ENCODE measurements at regions not wholly inside any gene's neighbourhood (a gene's known extent, or its start where the extent isn't known, plus 50 kb on each side); places are given as distances from the start of the nearest gene placed in this dataset.

DNA sequence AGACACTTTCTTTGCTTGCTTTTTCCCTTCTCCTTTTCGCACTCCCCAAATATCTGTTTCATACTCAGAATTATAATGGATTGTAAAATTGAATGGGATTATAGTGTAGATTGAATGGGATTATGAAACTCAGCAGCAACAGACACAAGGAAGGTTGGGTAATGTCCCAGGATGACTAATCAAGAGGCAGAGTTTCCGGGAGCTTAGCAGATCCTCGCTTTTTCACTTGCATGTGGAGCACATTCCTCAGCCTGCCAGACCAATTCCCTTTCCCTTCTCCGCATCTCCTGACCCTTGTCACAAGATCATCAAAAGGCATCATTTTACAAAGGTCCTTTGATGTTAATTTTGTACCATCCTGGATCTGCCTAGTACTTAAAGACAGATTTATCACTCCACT is 55.1 kb upstream of the SLC1A1 start:
- ChIA-PET SMC1A (ENCODE audit: uncharacterized antibody, unreplicated experiment) (interaction anchor here (1.1 kb wide), 1 partner anchor 9 kb away, joined by 4 read pairs; no protein-coding TSS in a partner anchor), POLR2A (interaction anchor here (0.5 kb wide), 1 partner anchor 83 kb away, joined by 8 read pairs; no protein-coding TSS in a partner anchor), RAD21 (ENCODE audit: unreplicated experiment) (no interaction called here), CTCF (interaction anchor here (0.6 to 2.1 kb wide), 5 partner anchors 10 to 114 kb away, joined by 3 to 6 read pairs (median 3); no protein-coding TSS in a partner anchor)
- Histone ChIP-seq H3K4me1 (ENCODE audit: control insufficient read depth, insufficient read depth, low read length) (peaks cover 8% of the 10 kb centered on the region), H2AFZ (ENCODE audit: control insufficient read depth, low read depth, low read length) (no peak overlapping the region), H3K27me3 (replicated peaks in 1 of 2; ENCODE audit: control insufficient read depth in 2 of 2, insufficient read depth in 2 of 2, low read length in 1 of 2) (no peaks in the 10 kb centered on the region), H4K20me1 (ENCODE audit: control insufficient read depth, insufficient read depth) (no peaks in the 10 kb centered on the region), H3K9me3 (replicated peaks; ENCODE audit: control insufficient read depth, insufficient read depth, low read length) (no peaks in the 10 kb centered on the region; the same call in none of the 3 replicates), H3K4me3 (no peak overlapping the region), H3K36me3 (ENCODE audit: control insufficient read depth in 2 of 2, insufficient read depth in 2 of 2, low read length in 1 of 2) (no peaks in the 10 kb centered on the region), H3K4me2 (ENCODE audit: control insufficient read depth, insufficient read depth) (no peak overlapping the region), H3K27ac (ENCODE audit: control insufficient read depth, insufficient read depth) (no peak overlapping the region), H3K9ac (ENCODE audit: control insufficient read depth, insufficient read depth, low read length) (no peak overlapping the region), H3K79me2 (ENCODE audit: control insufficient read depth, insufficient read depth, low read length) (no peaks in the 10 kb centered on the region)
- intact Hi-C loops (cut with micrococcal nuclease; ENCODE audit: unreplicated experiment), result no loop called here
- FAIRE-seq, result no peak
- in situ Hi-C loops (cut with MboI), result no loop called here
- DNase-seq (ENCODE audit: low read depth, low spot score), result no peak
- ATAC-seq, result no peak
- 94% methylated on average over 4 of the region's 4 CpGs for WGBS (ENCODE audit: insufficient coverage, insufficient replicate concordance, low lambda C conversion rate, missing lambda C conversion rate)
- BruUV-seq (replicated peaks), result no TSS peak
- TF ChIP-seq MTA2 (IDR thresholded peaks at IDR 0.05; ENCODE audit: low read depth) (no peak), PAX5 (IDR thresholded peaks at IDR 0.05; ENCODE audit: borderline replicate concordance, low read depth, low read length) (no peak)

DNA sequence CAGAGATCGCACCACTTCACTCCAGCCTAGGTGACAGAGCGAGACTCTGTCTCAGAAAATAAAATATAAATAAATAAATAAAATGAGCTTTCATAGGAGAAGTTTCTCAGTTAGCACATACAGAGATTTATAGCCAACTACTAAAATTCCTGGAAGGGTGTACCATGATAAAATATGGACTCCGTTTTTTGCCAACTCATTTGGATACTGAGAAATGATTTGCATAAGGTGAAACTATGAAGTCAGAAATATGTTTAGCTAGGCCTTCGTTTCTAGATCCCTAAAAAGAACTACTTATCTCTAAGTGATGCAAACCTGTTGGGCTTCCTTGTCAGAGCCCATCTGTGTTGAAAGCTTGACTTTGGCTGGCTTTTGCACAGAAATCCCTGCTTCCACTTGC is 56.9 kb upstream of the SLC1A1 start:
- RAD21 ChIA-PET (ENCODE audit: unreplicated experiment), result interaction anchor here (1.4 kb wide), 1 partner anchor 8 kb away, joined by 4 read pairs; no protein-coding TSS in a partner anchor
- in situ Hi-C loops (cut with MboI), result no loop called here
- TF ChIP-seq IRF4 (IDR thresholded peaks at IDR 0.05; ENCODE audit: low read depth, low read length), result peak; percentile 29; the same call in 1 of the 2 replicates
- no peak for TF ChIP-seq KAT2A (conservative IDR thresholded peaks at IDR 0.05; ENCODE audit: control insufficient read depth, low read depth, low read length)
- no peak for TF ChIP-seq TCF12 (IDR thresholded peaks at IDR 0.05; ENCODE audit: low read depth, low read length)
- TF ChIP-seq NFIC (IDR thresholded peaks at IDR 0.05; ENCODE audit: low read depth, low read length), result peak; percentile 54; the same call in 1 of the 2 replicates
- TF ChIP-seq SP1 (IDR thresholded peaks at IDR 0.05; ENCODE audit: low read depth, low read length), result no peak
- TF ChIP-seq WRNIP1 (IDR thresholded peaks at IDR 0.05; ENCODE audit: borderline replicate concordance, low read depth, low read length), result no peak
- no peak for TF ChIP-seq EED (IDR thresholded peaks at IDR 0.05; ENCODE audit: low read depth)
- no peak for TF ChIP-seq TBL1XR1 (IDR thresholded peaks at IDR 0.05; ENCODE audit: low read depth, low read length)
- no peak for TF ChIP-seq SUZ12 (IDR thresholded peaks at IDR 0.05; ENCODE audit: unreplicated experiment)
- TF ChIP-seq POU2F2 (IDR thresholded peaks at IDR 0.05; ENCODE audit: borderline replicate concordance, low read depth, low read length), result peak; percentile 56; the same call in 1 of the 3 replicates
- TF ChIP-seq HDGF (IDR thresholded peaks at IDR 0.05), result no peak
- TF ChIP-seq LARP7 (IDR thresholded peaks at IDR 0.05), result no peak
- TF ChIP-seq ZNF384 (IDR thresholded peaks at IDR 0.05; ENCODE audit: borderline replicate concordance, low read depth, low read length), result no peak
- peak; percentile 77; the same call in 1 of the 2 replicates for TF ChIP-seq MEF2A (IDR thresholded peaks at IDR 0.05; ENCODE audit: insufficient read depth, low read depth, low read length)
- no peak for TF ChIP-seq GATAD2B (conservative IDR thresholded peaks at IDR 0.05; ENCODE audit: low read depth)
- TF ChIP-seq BCL11A (IDR thresholded peaks at IDR 0.05; ENCODE audit: low read depth, low read length), result no peak
- TF ChIP-seq, protein P1, sequence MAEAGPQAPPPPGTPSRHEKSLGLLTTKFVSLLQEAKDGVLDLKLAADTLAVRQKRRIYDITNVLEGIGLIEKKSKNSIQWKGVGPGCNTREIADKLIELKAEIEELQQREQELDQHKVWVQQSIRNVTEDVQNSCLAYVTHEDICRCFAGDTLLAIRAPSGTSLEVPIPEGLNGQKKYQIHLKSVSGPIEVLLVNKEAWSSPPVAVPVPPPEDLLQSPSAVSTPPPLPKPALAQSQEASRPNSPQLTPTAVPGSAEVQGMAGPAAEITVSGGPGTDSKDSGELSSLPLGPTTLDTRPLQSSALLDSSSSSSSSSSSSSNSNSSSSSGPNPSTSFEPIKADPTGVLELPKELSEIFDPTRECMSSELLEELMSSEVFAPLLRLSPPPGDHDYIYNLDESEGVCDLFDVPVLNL (IDR thresholded peaks at IDR 0.05; ENCODE audit: low read depth, low read length), result no peak

More for the DNA sequence above, 56.9 kb upstream of the SLC1A1 start:
- Histone ChIP-seq H3K27me3 (replicated peaks in 1 of 2; ENCODE audit: control insufficient read depth in 2 of 2, insufficient read depth in 2 of 2, low read length in 1 of 2) (no peaks in the 10 kb centered on the region), H4K20me1 (ENCODE audit: control insufficient read depth, insufficient read depth) (no peaks in the 10 kb centered on the region), H3K4me1 (ENCODE audit: control insufficient read depth, insufficient read depth, low read length) (peaks cover 8% of the 10 kb centered on the region), H3K4me3 (no peak overlapping the region), H2AFZ (ENCODE audit: control insufficient read depth, low read depth, low read length) (no peak overlapping the region), H3K79me2 (ENCODE audit: control insufficient read depth, insufficient read depth, low read length) (no peaks in the 10 kb centered on the region), H3K27ac (ENCODE audit: control insufficient read depth, insufficient read depth) (no peak overlapping the region), H3K9ac (ENCODE audit: control insufficient read depth, insufficient read depth, low read length) (no peak overlapping the region), H3K4me2 (ENCODE audit: control insufficient read depth, insufficient read depth) (no peak overlapping the region), H3K36me3 (ENCODE audit: control insufficient read depth in 2 of 2, insufficient read depth in 2 of 2, low read length in 1 of 2) (no peaks in the 10 kb centered on the region), H3K9me3 (replicated peaks; ENCODE audit: control insufficient read depth, insufficient read depth, low read length) (no peaks in the 10 kb centered on the region; the same call in 2 of the 3 replicates)
- SMC1A ChIA-PET (ENCODE audit: uncharacterized antibody, unreplicated experiment), result interaction anchor here (0.6 to 1.4 kb wide), 7 partner anchors 10 to 210 kb away, joined by 3 to 6 read pairs (median 4); no protein-coding TSS in a partner anchor
- POLR2A ChIA-PET, result interaction anchor here (0.7 kb wide), 1 partner anchor 9 kb away, joined by 3 read pairs; no protein-coding TSS in a partner anchor
- intact Hi-C loops (cut with micrococcal nuclease; ENCODE audit: unreplicated experiment), result no loop called here
- ATAC-seq, result peak; percentile 84
- CTCF ChIA-PET, result interaction anchor here (1.2 kb wide), 2 partner anchors 11 to 118 kb away, joined by 3 to 4 read pairs; no protein-coding TSS in a partner anchor
- WGBS (ENCODE audit: insufficient coverage, insufficient replicate concordance, low lambda C conversion rate, missing lambda C conversion rate), result 51% methylated on average over 4 of the region's 4 CpGs
- BruUV-seq (replicated peaks), result no TSS peak
- FAIRE-seq, result no peak
- no peak for DNase-seq (ENCODE audit: low read depth, low spot score)
